ENCODE measurements at regions not wholly inside any gene's neighbourhood (a gene's known extent, or its start where the extent isn't known, plus 50 kb on each side); places are given as distances from the start of the nearest gene placed in this dataset.

DNA sequence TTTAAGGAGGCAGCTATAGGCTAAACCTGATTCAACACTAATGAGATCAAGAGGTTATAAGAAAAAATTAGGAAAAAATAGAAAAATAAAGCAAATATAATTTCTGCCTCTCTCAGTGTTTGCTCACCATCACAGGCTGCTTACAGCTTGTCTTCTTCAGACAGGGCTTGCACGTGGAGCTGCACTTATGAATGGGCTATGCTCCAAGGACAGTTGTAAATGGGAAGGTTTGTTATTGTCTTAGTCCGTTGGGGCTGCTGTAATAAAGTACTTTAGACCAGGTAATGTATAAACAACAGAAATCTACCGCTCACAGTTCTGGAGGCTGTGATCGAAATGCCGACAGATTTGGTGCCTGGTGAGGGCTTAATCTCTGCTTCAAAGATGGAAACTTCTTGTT, 219.8 kb downstream of the NEBL start:
- TF ChIP-seq, protein P1, sequence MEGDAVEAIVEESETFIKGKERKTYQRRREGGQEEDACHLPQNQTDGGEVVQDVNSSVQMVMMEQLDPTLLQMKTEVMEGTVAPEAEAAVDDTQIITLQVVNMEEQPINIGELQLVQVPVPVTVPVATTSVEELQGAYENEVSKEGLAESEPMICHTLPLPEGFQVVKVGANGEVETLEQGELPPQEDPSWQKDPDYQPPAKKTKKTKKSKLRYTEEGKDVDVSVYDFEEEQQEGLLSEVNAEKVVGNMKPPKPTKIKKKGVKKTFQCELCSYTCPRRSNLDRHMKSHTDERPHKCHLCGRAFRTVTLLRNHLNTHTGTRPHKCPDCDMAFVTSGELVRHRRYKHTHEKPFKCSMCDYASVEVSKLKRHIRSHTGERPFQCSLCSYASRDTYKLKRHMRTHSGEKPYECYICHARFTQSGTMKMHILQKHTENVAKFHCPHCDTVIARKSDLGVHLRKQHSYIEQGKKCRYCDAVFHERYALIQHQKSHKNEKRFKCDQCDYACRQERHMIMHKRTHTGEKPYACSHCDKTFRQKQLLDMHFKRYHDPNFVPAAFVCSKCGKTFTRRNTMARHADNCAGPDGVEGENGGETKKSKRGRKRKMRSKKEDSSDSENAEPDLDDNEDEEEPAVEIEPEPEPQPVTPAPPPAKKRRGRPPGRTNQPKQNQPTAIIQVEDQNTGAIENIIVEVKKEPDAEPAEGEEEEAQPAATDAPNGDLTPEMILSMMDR (IDR thresholded peaks at IDR 0.05; ENCODE audit: low read depth, low read length, missing input control) = no peak
- no peak for TF ChIP-seq RAD21 (IDR thresholded peaks at IDR 0.05)
- no peak for TF ChIP-seq YY1 (IDR thresholded peaks at IDR 0.05)
- no peak for TF ChIP-seq JUND (IDR thresholded peaks at IDR 0.05)
- no peak for TF ChIP-seq GABPA (IDR thresholded peaks at IDR 0.05 in 1 of 2, conservative IDR thresholded peaks at IDR 0.05 in 1 of 2)
- TF ChIP-seq HNF4G (IDR thresholded peaks at IDR 0.05) = no peak
- TF ChIP-seq, protein P2, sequence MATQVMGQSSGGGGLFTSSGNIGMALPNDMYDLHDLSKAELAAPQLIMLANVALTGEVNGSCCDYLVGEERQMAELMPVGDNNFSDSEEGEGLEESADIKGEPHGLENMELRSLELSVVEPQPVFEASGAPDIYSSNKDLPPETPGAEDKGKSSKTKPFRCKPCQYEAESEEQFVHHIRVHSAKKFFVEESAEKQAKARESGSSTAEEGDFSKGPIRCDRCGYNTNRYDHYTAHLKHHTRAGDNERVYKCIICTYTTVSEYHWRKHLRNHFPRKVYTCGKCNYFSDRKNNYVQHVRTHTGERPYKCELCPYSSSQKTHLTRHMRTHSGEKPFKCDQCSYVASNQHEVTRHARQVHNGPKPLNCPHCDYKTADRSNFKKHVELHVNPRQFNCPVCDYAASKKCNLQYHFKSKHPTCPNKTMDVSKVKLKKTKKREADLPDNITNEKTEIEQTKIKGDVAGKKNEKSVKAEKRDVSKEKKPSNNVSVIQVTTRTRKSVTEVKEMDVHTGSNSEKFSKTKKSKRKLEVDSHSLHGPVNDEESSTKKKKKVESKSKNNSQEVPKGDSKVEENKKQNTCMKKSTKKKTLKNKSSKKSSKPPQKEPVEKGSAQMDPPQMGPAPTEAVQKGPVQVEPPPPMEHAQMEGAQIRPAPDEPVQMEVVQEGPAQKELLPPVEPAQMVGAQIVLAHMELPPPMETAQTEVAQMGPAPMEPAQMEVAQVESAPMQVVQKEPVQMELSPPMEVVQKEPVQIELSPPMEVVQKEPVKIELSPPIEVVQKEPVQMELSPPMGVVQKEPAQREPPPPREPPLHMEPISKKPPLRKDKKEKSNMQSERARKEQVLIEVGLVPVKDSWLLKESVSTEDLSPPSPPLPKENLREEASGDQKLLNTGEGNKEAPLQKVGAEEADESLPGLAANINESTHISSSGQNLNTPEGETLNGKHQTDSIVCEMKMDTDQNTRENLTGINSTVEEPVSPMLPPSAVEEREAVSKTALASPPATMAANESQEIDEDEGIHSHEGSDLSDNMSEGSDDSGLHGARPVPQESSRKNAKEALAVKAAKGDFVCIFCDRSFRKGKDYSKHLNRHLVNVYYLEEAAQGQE (IDR thresholded peaks at IDR 0.05) = no peak
- TF ChIP-seq ATF3 (IDR thresholded peaks at IDR 0.05) = no peak
- no peak for TF ChIP-seq MAX (IDR thresholded peaks at IDR 0.05)

All from liver (tissue), 3 donors.